8988T (cell line): ENCODE measurements at regions not wholly inside any gene's neighbourhood (a gene's known extent, or its start where the extent isn't known, plus 50 kb on each side); places are given as distances from the start of the nearest gene placed in this dataset.

ENCODE experiments used
- DNase-seq: peaks from one replicate; pipeline ENCODE4 v3.0.0; 2011

GRCh38 chr7:136057509-136057908 is 80.3 kb upstream of the MTPN start:
- DNase-seq = no peak

DNA sequence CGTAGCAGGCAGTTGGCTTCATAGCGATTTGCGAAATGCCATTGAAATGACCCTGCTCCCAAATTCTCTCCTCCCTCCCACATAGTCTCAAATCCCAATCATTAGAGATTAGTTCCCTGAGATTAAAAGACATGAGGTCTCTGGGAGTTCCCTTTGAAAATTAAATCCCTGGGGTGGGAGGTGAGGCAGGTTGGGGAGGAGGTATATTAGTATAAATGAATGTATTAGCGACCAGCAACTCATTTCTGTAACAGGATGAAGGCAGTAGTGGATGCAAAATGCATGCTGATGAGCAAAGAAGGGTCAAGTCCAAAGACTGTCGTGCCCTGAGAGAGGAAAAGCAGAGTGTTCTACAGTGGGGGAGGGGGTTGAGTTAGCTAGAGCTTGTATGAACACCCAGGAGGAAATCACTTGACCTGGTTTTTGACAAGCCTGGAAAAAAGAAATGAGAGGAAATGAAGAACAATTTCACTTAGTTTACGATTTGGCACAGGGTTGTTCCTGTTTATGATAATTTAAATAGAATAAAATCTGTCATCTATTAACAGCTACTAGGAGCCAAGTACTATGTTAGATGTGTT is 79.6 kb upstream of the MTPN start:
- DNase-seq = no peak

GRCh38 chr7:136055266-136055665 is 78.1 kb upstream of the MTPN start:
- DNase-seq = no peak

GRCh38 chr7:136053689-136054485 is 76.7 kb upstream of the MTPN start:
- DNase-seq = no peak

DNA sequence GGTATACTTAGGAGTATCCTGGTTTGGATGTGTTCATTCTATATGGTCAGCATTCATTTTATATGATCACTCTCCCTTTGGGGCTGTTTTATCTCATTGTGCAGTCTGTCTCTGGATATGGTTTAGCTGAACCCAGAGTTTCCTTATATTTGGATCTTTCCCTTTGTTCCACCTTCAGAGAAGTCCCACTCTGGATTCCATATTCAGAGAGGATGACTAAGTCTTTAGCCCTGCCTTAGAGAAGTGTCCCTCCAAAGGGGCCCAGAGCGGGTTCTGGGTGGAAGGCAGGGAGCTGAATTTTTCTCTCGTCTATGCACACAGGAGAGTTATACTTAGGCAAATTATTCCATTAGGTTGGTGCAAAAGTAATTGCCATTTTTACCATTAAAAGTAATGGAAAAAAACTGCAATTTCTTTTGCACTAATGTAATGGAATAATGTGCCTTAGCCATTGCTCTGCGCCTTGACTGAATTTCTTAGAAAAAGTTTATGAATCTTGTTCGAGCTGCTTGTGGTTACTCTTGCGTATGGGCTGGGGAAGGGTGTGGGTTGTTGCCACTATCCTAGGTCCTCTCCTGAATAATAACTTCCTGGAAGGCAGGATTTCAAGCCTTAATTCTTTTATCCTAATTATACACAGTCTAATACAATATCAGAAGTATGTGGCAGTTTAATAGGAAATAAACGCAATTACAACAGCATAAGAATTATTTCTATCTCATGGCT is 74.2 kb upstream of the MTPN start:
- no peak for DNase-seq

- DNase-seq = no peak
Measured at GRCh38 chr7:136050462-136050847, 73.3 kb upstream of the MTPN start.

DNA sequence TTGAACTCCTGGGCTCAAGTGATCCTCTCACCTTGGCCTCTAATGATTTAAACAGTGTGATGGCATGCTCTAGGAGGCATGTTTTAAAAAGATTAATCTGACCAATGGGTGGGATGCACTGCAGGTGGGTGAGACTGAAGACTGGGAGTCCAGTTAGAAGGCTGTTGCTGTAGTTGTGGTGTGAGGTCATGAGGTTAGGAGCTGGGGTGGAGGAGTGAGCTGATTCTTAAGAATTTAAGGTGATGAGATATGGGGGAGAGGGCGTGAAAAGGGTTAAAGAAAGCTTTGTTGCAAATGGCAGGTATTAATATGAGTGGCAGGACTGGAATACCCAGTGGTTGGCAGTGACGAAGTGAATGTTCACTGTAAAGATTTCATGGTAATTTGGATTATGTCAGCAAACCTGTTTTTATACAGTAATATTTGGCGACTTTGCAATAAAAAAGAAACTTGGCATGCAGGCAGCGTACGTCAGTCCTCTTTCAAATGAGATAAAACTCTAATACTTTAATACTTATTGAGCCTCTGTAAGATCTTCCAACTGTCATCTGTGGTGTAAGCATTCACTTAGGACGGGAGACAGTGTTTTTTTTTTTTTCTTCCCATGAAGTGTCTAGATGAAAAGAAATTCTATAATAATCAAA is 72.8 kb upstream of the MTPN start:
- DNase-seq = no peak

GRCh38 chr7:136049117-136049516 is 72.0 kb upstream of the MTPN start:
- no peak for DNase-seq

GRCh38 chr7:136046548-136046947 is 69.4 kb upstream of the MTPN start:
- DNase-seq = no peak

- DNase-seq = no peak
Measured at GRCh38 chr7:136045992-136046391, 68.8 kb upstream of the MTPN start.

GRCh38 chr7:136045181-136045580 is 68.0 kb upstream of the MTPN start:
- DNase-seq = no peak

DNA sequence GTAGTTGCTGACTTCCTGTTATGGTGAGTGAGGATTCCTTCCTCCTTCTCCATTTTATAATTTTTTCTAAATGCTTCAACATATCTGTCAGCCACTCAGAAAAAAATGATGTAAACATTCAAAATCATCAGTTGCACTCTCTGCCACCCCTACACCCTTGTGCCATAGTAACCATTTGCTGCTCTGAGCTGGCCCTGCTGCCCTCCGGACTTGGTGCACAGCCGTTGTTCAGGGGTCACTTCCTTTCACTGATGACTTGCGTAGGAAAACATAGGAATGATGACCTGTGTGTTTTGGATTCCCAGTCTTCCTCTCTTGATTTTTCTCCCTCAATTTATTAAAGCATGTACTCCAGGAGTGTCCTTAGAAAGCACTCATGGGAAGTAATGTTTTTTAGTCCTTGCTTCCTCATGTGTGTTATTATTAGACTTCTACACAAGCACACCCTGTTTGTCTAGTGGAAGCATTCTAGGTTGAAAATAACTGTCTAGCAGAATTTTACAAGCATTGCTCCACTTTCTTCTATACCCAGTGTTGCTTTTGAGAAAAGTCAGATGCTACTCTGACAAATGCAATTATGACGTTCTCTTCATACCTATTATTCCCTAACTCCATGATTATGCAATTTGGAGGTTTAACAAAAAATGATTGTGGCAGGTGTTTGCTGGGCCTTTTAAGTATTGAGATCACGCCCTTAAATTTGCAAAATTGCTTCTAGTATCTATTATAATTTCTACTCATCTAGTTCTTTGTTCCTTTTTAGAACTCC is 62.6 kb upstream of the MTPN start:
- no peak for DNase-seq

GRCh38 chr7:136036336-136036735 is 59.2 kb upstream of the MTPN start:
- DNase-seq = no peak

DNA sequence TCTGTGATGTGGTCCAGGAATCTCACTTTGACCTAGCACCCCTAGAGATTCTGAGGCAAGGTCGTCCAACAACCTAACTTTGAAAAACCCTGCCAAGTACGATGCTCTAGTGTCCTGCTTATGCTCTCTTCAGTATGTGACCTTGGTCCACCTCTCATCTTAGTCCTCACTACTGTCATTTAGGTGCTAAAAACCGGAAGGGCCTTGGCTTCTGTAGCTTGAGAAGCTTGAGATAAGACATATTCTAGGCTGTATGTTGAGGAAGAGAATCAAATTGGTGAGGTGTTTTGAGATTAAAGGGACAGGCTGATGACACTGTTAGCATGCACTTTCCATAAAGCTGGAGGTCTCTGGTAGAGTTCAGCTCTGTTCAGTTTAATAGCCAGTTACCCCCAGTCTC is 57.0 kb upstream of the MTPN start:
- DNase-seq = no peak

- no peak for DNase-seq
Measured at GRCh38 chr7:136033413-136034031, 56.4 kb upstream of the MTPN start.

- no peak for DNase-seq
Measured at GRCh38 chr7:136030867-136031318, 53.7 kb upstream of the MTPN start.

DNA sequence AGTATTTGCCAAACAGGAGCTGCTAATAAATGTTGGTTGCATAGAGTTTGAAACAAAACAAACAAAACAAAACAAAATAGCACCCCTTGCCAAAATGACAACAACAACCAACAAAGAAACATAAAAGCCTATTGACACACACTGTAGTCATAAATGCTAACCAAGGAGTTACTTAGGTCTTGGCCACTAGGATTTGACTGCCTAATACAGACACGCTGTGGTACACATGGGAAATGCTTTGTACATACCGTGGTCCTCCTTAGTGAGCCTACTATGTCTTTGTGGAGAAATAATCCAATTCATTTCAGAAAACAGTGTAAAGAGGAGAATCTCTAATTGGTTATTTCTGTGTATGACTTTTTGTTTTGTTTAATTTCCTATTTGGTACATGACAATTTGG is 53.2 kb upstream of the MTPN start:
- DNase-seq = no peak

GRCh38 chr7:136027160-136027559 is 50.0 kb upstream of the MTPN start:
- no peak for DNase-seq
